NCI-H82 (cell line): ENCODE measurements at regions not wholly inside any gene's neighbourhood (a gene's known extent, or its start where the extent isn't known, plus 50 kb on each side); places are given as distances from the start of the nearest gene placed in this dataset.
A peak's percentile ranks its signal among the peaks of the same experiment; 100 is the strongest.

ENCODE experiments used
- DNase-seq: peaks from one replicate; lab custom pipeline; 2025; lab: John Stamatoyannopoulos, UW

DNA sequence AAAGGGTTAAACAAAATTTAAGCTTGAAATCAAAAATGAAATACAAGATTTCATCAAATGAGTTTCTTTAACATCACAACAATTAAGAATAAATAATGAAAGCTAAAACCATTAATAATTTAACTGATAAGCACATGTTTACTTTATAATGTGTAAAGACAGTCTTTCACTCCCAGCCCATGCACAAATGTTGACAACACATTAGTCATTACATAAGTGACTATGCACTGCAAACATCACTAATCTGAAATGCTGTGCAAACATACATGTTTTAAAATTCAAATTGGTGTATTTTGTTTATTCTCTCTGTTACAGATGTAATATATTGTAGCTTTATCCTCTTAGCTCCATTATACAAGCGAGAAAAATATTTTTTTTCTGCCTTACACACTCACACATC lies 220.6 kb upstream of the CPXCR1 start:
- no peak for DNase-seq

DNA sequence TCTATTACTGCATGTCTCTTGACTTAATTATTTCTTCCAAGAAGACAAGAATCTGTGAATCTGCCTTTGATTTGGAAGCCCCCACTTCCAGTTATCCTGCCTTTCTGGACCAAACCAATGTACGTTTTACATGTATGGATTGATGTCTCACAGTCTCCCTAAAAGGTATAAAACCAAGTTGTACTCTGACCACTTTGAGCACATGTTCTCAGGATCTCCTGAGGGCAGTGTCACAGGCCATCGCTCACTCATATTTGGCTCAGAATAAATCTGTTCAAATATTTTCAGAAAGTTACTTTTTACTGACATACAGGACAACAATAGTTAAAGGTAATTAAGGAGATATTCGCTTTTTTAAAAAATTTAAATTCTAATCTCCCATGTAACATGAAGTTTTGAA lies 188.6 kb upstream of the CPXCR1 start:
- no peak for DNase-seq

DNA sequence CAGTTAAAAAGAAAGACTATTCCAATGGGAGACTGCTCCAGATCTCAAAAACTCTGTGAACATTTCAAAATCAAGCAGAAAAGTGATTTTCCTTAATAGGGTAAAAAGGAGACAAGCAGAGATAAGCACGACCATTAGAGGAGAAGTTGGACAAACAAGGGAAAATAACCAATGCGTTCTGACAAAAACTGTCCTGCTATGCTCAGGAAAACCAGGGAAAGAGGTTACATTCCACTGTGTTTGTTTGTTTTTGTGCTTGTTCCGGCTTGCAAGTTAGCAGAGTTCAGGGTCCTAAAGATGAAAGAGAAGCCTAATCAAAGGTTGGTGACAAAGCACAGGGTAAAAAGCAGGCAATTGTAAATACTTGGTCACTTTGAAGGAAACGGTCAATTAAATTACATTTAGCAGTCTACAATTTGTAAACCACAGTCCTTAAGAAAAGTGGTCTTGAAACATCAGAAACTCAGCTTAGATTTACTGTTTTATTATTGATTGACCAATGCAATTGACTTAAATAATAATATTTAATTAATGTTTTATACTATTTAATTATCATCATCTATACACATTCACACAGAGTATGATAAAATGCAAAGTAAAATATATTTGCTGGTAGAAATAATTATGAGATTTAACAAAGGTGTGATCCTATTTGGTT lies 186.2 kb upstream of the CPXCR1 start:
- DNase-seq: no peak

DNA sequence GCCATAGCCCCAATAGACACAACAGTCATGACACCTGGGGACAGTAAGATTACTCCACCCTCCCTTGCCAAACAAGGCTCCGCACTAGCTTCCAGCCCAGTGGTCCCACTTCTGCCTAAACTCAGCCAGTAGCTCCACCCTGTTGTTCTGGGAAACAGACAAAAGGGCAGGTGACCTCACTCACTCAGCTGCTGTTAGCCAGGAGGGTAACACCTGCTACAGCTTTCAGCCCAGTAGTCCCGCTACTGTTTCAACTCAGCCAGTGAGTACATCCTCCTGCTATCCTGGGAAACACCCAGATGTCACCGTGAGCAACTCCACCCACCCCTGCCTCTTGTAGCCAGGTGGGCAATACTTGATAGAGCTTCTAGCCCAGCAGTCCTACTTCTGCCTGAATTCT lies 162.7 kb upstream of the CPXCR1 start:
- DNase-seq: no peak

DNA sequence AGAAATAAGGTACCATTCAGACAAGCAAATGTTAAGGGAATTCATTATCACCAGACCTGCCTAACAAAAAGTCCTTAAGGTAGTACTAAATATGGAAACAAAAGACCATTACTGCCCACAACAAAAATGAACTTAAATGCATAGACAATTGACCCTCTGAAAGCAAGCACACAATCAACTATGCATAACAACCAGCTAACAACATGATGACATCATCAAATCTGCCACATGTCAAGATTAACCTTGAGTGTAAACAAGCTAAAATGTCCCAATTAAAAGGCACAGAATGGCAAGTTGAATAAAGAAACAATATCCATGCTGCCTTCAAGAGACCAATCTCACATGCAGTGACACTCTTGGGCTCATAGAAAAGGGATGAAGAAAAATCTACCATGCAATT lies 160.7 kb upstream of the CPXCR1 start:
- DNase-seq: no peak

DNA sequence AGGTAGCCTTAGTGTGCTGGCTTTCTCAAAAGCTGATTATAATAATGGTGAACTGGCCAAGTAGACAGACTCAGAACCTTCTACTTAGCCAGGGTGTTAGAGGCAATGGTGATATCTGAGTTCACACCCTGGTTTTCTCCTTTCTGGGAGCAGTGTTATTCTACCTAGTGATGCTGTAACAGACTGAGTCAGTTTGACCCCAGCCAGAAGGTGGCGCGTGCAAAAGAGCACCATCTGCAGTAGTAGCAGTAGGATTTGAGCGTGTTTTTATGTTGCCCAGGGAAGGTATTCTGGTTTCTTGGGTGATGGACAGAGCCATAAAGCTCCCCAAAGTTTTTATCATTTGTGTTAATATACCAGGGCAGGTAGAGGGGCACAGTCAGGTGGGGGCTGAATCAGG lies 143.8 kb upstream of the CPXCR1 start:
- DNase-seq: no peak

DNA sequence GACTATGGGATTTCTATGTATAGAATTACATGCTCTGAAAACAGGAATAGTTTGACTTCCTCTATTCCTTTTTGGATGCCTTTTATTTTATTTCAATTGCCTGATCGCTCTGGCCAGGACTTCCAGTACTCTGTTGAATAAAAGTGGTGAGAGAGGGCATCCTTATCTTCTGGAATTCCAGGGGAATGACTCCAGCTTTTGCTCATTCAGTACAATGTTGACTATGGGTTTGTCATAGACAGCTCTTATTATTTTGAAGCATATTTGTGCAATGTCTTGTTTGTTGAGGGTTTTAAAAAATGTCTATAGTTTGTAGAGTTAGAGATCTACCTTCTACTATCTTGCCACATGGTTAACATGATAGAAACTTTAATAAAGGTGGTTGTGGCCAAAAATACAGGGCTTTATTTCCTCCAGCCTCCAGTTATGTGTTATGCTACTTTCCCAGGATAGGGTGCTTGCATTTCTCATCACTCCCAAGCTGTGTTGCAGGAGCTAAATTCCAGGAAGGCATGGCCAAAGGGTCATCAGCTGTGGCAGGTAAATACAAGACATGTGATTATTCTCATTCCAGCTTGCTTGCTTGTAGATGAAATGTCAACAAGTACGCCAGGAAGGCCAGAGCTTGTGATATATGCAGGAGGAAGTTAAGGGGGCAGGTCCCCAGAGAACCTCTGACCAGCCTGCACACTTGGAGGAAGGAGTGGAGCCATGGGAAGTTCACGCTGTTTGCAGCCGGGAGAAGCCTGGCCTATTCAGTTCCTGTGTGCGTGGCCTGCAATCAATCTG lies 142.4 kb upstream of the CPXCR1 start:
- no peak for DNase-seq

DNA sequence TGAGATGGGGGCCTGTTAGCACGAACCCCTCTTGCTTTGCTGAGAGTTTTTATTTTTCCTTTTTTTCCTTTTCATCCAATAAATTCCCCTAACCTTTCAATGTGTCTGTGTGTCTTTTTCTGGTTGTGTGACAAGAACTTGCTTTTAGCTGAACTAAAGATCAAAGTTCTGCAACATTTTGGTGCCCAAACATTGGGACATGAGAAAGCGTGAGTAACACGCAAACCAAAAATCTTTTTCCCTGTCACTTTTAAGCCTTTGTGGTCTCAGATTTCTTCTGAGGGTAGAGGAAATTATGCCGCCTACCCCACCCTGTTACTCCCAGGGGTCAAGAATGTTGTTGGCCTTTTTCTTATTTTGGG lies 141.8 kb upstream of the CPXCR1 start:
- no peak for DNase-seq

DNA sequence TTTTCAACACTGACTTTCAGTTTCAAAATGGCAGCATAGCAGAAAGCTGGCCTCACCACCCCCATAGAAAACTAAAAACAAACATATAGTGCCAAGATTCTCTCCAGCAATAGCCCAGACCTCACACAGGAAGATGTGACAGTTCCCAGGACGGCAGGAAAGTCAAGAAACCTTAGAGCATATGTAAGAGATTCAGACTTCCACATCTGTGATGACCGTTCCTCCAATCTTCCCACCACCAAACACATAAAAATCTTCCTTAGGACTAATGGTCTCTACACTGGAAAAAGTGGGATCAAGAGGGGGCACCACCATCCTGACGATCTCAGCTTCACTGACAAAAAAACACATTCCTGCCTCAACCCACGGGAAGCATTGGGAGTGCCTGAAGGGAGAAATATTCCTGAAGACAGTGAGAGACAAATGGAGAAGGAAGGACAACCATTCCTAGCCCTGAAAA lies 134.1 kb upstream of the CPXCR1 start:
- DNase-seq: no peak

DNA sequence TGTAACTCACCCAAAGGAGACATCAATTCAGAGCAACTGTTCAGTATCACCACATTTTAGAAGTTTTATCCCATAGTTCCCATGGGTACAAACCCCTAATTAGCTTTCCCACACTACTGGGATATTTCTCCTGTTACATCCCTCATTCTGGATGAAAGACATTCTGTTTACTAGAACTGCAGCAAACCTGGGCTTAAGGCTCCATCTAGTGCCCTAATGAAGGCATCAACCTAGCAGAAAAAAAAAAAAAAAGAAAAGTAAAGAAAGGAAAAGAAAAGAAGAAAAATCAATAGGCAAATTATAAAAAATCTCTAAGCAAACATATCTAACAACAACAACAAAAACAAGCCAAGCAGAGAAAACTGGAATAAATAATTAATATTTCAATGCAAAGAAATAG lies 133.7 kb upstream of the CPXCR1 start:
- peak; percentile 45 for DNase-seq

DNA sequence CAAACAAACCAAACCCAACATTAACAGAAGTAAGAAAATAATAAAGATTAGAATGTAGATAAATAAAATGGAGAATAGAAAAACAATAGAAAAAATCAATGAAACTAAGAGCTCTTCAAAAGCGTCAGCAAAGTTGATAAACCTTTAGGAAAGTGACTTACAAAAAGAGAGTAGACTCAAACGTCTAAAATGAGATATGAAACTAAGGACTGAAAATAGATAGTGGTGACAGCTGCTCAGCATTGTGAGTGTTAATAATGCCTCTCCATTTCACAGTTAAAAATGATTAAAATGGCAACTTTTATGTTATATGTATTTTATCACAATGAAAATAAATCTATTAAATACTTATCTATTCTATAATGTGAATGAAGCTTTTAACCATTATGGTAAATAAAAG lies 125.7 kb upstream of the CPXCR1 start:
- DNase-seq: no peak

DNA sequence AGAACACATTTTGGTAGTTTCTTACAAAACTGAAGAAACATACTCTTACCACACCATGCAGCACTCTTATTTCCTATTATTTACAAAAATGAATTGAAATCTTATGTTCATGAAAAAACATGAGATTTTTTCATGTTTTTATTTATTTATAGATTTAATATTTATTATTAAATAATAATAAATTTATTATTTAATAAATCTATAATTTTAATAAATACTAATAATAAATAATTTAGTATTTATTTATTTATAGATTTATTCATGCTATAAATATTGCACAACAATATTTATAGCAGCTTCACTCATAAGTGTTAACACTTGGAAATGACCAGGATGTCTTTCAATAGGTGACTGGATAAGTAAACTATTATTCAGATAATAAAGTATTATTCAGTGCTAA lies 91.6 kb upstream of the CPXCR1 start:
- DNase-seq: no peak

DNA sequence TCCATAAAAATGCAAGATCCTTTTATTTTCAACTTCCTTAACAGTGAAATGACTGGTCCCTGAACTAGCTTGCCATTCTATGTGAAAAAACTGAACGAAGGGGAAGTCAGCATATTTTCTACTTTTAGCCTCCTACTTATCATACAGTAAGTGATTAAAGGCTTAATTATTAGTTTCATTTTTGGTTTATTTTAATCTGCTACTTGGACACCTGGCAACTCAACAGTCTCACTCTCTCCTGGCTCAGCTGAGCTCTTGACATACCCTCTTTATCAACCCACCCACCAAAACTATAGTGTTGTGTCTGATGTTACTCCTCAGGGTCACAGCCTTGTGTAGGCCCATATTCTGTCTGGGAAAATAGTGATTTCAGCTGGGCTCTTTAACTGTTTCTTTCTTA lies 86.2 kb upstream of the CPXCR1 start:
- DNase-seq: no peak

DNA sequence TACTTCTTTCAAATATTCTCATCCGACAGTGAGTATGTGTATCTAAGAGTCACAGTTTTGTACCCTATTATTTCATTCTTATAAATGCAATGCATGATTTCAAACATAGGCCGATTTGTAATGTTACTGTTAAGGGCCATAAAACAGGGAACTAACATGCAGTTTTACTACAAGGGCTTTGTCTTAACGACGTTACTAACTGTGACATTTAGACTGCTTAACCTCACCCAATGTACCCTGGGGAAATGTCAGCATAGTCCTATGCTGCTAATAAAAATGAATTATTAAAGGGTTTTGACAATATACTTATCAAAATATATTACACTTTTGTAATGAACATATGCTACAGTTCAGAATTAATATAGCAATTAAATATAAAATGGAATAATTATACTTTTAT lies 74.8 kb upstream of the CPXCR1 start:
- no peak for DNase-seq
